H9 (cell line): ENCODE measurements at regions not wholly inside any gene's neighbourhood (a gene's known extent, or its start where the extent isn't known, plus 50 kb on each side); places are given as distances from the start of the nearest gene placed in this dataset.

Experiments used
- DNase-seq: peaks from one replicate; pipeline ENCODE4 v3.0.0-alpha.2; 2017
- H2AFZ ChIP-seq: one replicate; pipeline ENCODE4 v1.6.1; 2013; ENCODE audit warnings: mild to moderate bottlenecking, low read length, control low read depth, moderate library complexity
- H2AK5ac ChIP-seq: 2 replicates; pipeline ENCODE4 v1.6.1; 2013; ENCODE audit warnings: low read length, control low read depth, mixed read lengths; ENCODE audit not compliant: insufficient read length
- H2BK120ac ChIP-seq: one replicate; pipeline ENCODE4 v1.6.1; 2013; ENCODE audit warnings: low read depth, mild to moderate bottlenecking, low read length, control low read depth, inconsistent platforms; ENCODE audit not compliant: poor library complexity, severe bottlenecking
- H2BK12ac ChIP-seq: 2 replicates; pipeline ENCODE4 v1.6.1; 2013; ENCODE audit warnings: low read length, control low read depth, mixed read lengths, low read depth; ENCODE audit not compliant: insufficient read length
- H2BK15ac ChIP-seq: 2 replicates; pipeline ENCODE4 v1.6.1; 2013; ENCODE audit warnings: low read depth, low read length, control low read depth
- H2BK20ac ChIP-seq: one replicate; pipeline ENCODE4 v1.6.1; 2013; ENCODE audit warnings: low read depth, mild to moderate bottlenecking, low read length, control low read depth, inconsistent platforms; ENCODE audit not compliant: poor library complexity, severe bottlenecking
- H2BK5ac ChIP-seq: 2 replicates; pipeline ENCODE4 v1.6.1; 2013; ENCODE audit warnings: low read length, control low read depth, mixed read lengths; ENCODE audit not compliant: insufficient read length
- H3K14ac ChIP-seq: 2 replicates; pipeline ENCODE4 v1.6.1; 2013; ENCODE audit warnings: low read length, control low read depth; ENCODE audit not compliant: insufficient read depth
- H3K18ac ChIP-seq: 2 replicates; pipeline ENCODE4 v1.6.1; 2013; ENCODE audit warnings: low read depth, mild to moderate bottlenecking, mixed read lengths, low read length, control low read depth; ENCODE audit not compliant: insufficient read length
- H3K23ac ChIP-seq: 2 replicates; pipeline ENCODE4 v1.6.1; 2013; ENCODE audit warnings: low read length, control low read depth, mixed read lengths, low read depth; ENCODE audit not compliant: insufficient read length
- H3K23me2 ChIP-seq: 2 replicates; pipeline ENCODE4 v1.6.1; 2013; ENCODE audit warnings: low read depth, mild to moderate bottlenecking, mixed read lengths, low read length, control low read depth; ENCODE audit not compliant: insufficient read length, poor library complexity, severe bottlenecking
- H3K27ac ChIP-seq: 2 replicates; pipeline ENCODE4 v1.5.1; 2013; ENCODE audit warnings: low read length, control low read depth, mixed read lengths, low read depth; ENCODE audit not compliant: insufficient read length
- H3K27me3 ChIP-seq: 2 replicates; pipeline ENCODE4 v1.6.1; 2013; ENCODE audit warnings: low read length, control low read depth, inconsistent platforms; ENCODE audit not compliant: insufficient read depth
- H3K4ac ChIP-seq: 2 replicates; pipeline ENCODE4 v1.6.1; 2013; ENCODE audit warnings: low read depth, mild to moderate bottlenecking, control low read depth, inconsistent platforms, low read length, moderate library complexity
- H3K4me1 ChIP-seq: 2 replicates; pipeline ENCODE4 v1.6.1; 2013; ENCODE audit warnings: low read length, control low read depth, inconsistent platforms; ENCODE audit not compliant: insufficient read depth
- H3K4me2 ChIP-seq: 2 replicates; pipeline ENCODE4 v1.6.1; 2013; ENCODE audit warnings: low read length, control low read depth, mixed read lengths; ENCODE audit not compliant: insufficient read length, insufficient read depth
- H3K56ac ChIP-seq: 2 replicates; pipeline ENCODE4 v1.6.1; 2013; ENCODE audit warnings: low read depth, mild to moderate bottlenecking, mixed read lengths, low read length, control low read depth; ENCODE audit not compliant: insufficient read length
- H3K79me1 ChIP-seq: 2 replicates; pipeline ENCODE4 v1.6.1; 2013; ENCODE audit warnings: low read depth, mild to moderate bottlenecking, moderate library complexity, low read length, control low read depth, inconsistent platforms; ENCODE audit not compliant: insufficient read depth, poor library complexity, severe bottlenecking
- H3K79me2 ChIP-seq: 2 replicates; pipeline ENCODE4 v1.6.1; 2013; ENCODE audit warnings: low read length, control low read depth, inconsistent platforms; ENCODE audit not compliant: insufficient read depth
- H3K9ac ChIP-seq: 2 replicates; pipeline ENCODE4 v1.6.1; 2013; ENCODE audit warnings: low read length, control low read depth, mixed read lengths; ENCODE audit not compliant: insufficient read length; ENCODE audit errors: extremely low read depth
- H3K9me3 ChIP-seq: one replicate; pipeline ENCODE4 v1.6.1; 2013; ENCODE audit warnings: low read depth, low read length, inconsistent platforms; ENCODE audit not compliant: control insufficient read depth
- H3T11ph ChIP-seq: one replicate; pipeline ENCODE4 v1.6.1; 2013; ENCODE audit warnings: mild to moderate bottlenecking, low read length, control low read depth, inconsistent platforms
- H4K20me1 ChIP-seq: one replicate; pipeline ENCODE4 v1.6.1; 2013; ENCODE audit not compliant: control insufficient read depth, insufficient read length, insufficient read depth
- H4K5ac ChIP-seq: 2 replicates; pipeline ENCODE4 v1.6.1; 2013; ENCODE audit warnings: low read depth, mild to moderate bottlenecking, mixed read lengths, low read length, control low read depth; ENCODE audit not compliant: insufficient read length
- H4K8ac ChIP-seq: replicated peaks from 2 replicates; pipeline ENCODE4 v1.6.1; 2013; ENCODE audit warnings: low read length, control low read depth, mixed read lengths, low read depth; ENCODE audit not compliant: insufficient read length
- H4K91ac ChIP-seq: 2 replicates; pipeline ENCODE4 v1.6.1; 2013; ENCODE audit warnings: low read depth, mild to moderate bottlenecking, moderate library complexity, mixed read lengths, low read length, control low read depth; ENCODE audit not compliant: insufficient read length
- H3K27ac Mint-ChIP-seq, 3 experiments: 2 replicates in 2 of 3; 3 replicates in 1 of 3; pipeline ENCODE4 v1.8.0; 2020 to 2021; ENCODE audit warnings: mixed read lengths in 3 of 3, mild to moderate bottlenecking in 1 of 3, moderate library complexity in 1 of 3
- H3K27me3 Mint-ChIP-seq: 2 replicates; pipeline ENCODE4 v1.8.0; 2021; ENCODE audit warnings: low read depth, mild to moderate bottlenecking, moderate library complexity, mixed read lengths
- H3K36me3 Mint-ChIP-seq, 3 experiments: 2 replicates in 2 of 3; 3 replicates in 1 of 3; pipeline ENCODE4 v1.8.0; 2020 to 2021; ENCODE audit warnings: low read depth in 3 of 3, mixed read lengths in 3 of 3; ENCODE audit not compliant: insufficient read depth in 1 of 3
- H3K4me1 Mint-ChIP-seq, 2 experiments: 2 replicates each; pipeline ENCODE4 v1.8.0; 2020; ENCODE audit warnings: mixed read lengths in 2 of 2
- H3K4me3 Mint-ChIP-seq, 2 experiments: 2 replicates in 1 of 2; 3 replicates in 1 of 2; pipeline ENCODE4 v1.8.0; 2020 to 2021; ENCODE audit warnings: mild to moderate bottlenecking in 2 of 2, mixed read lengths in 2 of 2, moderate library complexity in 1 of 2
- H3K9me3 Mint-ChIP-seq, 2 experiments: 2 replicates in 1 of 2; 3 replicates in 1 of 2; pipeline ENCODE4 v1.8.0; 2020; ENCODE audit warnings: mild to moderate bottlenecking in 2 of 2, mixed read lengths in 2 of 2, moderate library complexity in 1 of 2
- WGBS: extraction: QIAGEN DNeasy Blood & Tissue Kit; methylation state at CpG from one replicate; pipeline ENCODE4 v1.1.7; 2013; ENCODE audit warnings: missing lambda C conversion rate, low lambda C conversion rate, mixed read lengths; ENCODE audit not compliant: insufficient read length; ENCODE audit errors: extremely low coverage; 5-methylcytosine and 5-hydroxymethylcytosine counted together
- TF ChIP-seq, protein P1 (sequence below): fragments of 200-600 bp; sonication (generic); conservative IDR thresholded peaks from 3 replicates; pipeline ENCODE4 v1.8.0; 2021; ENCODE audit warnings: antibody characterized with exemption, mild to moderate bottlenecking

DNA sequence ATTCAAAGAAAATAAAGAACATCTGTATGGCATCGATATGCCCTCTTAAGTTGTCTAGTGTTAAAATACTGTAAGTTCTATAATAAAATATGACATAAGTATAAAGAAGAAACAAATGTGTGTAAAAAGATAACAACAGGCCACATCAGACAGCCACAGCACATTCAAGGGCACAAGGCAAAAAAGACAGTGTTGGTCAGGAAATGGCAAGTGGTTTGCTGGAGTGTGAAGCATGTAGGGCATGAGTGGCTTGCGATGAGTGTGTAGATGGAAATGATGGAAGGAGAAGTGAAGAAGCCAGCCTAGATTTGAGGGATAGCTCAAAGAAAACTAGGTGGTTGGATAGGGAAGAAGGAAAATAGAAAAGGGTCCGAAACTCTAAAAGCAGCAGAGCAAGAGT lies 341.6 kb downstream of the CRPPA start:
- Histone ChIP-seq H3K9ac (no peak overlapping the region), H3K4ac (no peak overlapping the region), H4K8ac (no peak overlapping the region), H3K18ac (no peak overlapping the region), H3K79me2 (no peaks in the 10 kb centered on the region), H3K56ac (no peak overlapping the region), H3K14ac (no peak overlapping the region), H4K91ac (no peak overlapping the region), H3K9me3 (no peaks in the 10 kb centered on the region), H2BK5ac (no peak overlapping the region), H2BK12ac (no peak overlapping the region), H3K27ac (no peak overlapping the region), H3K23me2 (no peaks in the 10 kb centered on the region), H3K23ac (no peak overlapping the region), H2BK120ac (no peak overlapping the region), H3K4me1 (no peaks in the 10 kb centered on the region; the same call in 1 of the 2 replicates), H2BK15ac (no peak overlapping the region), H2BK20ac (no peak overlapping the region), H4K20me1 (no peaks in the 10 kb centered on the region), H3T11ph (no peak overlapping the region), H3K79me1 (no peaks in the 10 kb centered on the region), H3K27me3 (no peaks in the 10 kb centered on the region), H2AK5ac (no peak overlapping the region), H2AFZ (no peak overlapping the region), H3K4me2 (no peak overlapping the region), H4K5ac (no peak overlapping the region)
- Mint-ChIP-seq H3K36me3 (0 out of 7 replicates have a peak, but pooled peaks cover 0 to 3% (median 0%) of the 10 kb centered on the region in 3 experiments), H3K27ac (no peak overlapping the region), H3K27me3 (no peaks in the 10 kb centered on the region), H3K4me3 (no peak overlapping the region), H3K9me3 (peaks cover 0 to 3% of the 10 kb centered on the region in 2 experiments; a peak in 1 of 5 replicates), H3K4me1 (peaks cover 4 to 6% of the 10 kb centered on the region in 2 experiments)
- no peak for DNase-seq
- TF ChIP-seq, protein P1, sequence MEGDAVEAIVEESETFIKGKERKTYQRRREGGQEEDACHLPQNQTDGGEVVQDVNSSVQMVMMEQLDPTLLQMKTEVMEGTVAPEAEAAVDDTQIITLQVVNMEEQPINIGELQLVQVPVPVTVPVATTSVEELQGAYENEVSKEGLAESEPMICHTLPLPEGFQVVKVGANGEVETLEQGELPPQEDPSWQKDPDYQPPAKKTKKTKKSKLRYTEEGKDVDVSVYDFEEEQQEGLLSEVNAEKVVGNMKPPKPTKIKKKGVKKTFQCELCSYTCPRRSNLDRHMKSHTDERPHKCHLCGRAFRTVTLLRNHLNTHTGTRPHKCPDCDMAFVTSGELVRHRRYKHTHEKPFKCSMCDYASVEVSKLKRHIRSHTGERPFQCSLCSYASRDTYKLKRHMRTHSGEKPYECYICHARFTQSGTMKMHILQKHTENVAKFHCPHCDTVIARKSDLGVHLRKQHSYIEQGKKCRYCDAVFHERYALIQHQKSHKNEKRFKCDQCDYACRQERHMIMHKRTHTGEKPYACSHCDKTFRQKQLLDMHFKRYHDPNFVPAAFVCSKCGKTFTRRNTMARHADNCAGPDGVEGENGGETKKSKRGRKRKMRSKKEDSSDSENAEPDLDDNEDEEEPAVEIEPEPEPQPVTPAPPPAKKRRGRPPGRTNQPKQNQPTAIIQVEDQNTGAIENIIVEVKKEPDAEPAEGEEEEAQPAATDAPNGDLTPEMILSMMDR: no peak
- no CpG with 5 or more reads among the region's 3 CpGs for whole genome bisulfite sequencing
